SIG-M5 treated with dmso at 0.1 percent for 504 hours (cell line): ENCODE measurements at regions not wholly inside any gene's neighbourhood (a gene's known extent, or its start where the extent isn't known, plus 50 kb on each side); places are given as distances from the start of the nearest gene placed in this dataset.

Experiments
- DNase-seq: peaks from one replicate; lab custom pipeline; 2025; ENCODE audit not compliant: unreplicated experiment; lab: John Stamatoyannopoulos, UW

DNA sequence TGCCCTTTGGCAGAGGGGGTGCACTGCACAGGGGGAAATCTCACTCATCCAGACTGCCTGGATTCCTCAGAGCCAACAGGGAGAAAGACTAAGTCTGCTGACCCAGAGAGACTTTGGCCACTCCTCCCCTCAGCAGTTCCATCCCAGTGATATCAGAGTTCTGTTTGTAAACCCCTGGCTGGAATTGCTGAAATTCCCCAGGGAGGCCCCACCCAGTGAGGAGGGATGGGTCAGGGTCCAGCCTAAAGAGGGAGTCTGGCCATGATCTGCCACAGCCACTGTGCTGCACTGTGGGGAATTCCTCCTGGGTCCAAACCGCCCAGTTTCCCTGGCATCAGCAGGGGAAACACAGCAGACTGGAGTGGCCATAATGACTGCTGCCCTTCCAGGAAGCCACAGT, 54.9 kb upstream of the USP15 start:
- DNase-seq, result no peak

GRCh38 chr12:62207248-62207647, 53.0 kb upstream of the USP15 start:
- DNase-seq, result no peak
